T-helper 1 cell (primary cell): ENCODE measurements at regions not wholly inside any gene's neighbourhood (a gene's known extent, or its start where the extent isn't known, plus 50 kb on each side); places are given as distances from the start of the nearest gene placed in this dataset.
"Not testable (repeated sequence)": the region's sequence is repeated elsewhere in the genome, so short reads cannot be mapped to it uniquely, and the experiment has no call there.

Source experiments
- DNase-seq, 5 donors: peaks; one replicate each; pipeline ENCODE4 v3.0.0-alpha.2; 2012 to 2020

- DNase-seq = no peak
Observed at GRCh38 chr6:27575594-27576361, 102.9 kb upstream of the ZNF184 start.

DNA sequence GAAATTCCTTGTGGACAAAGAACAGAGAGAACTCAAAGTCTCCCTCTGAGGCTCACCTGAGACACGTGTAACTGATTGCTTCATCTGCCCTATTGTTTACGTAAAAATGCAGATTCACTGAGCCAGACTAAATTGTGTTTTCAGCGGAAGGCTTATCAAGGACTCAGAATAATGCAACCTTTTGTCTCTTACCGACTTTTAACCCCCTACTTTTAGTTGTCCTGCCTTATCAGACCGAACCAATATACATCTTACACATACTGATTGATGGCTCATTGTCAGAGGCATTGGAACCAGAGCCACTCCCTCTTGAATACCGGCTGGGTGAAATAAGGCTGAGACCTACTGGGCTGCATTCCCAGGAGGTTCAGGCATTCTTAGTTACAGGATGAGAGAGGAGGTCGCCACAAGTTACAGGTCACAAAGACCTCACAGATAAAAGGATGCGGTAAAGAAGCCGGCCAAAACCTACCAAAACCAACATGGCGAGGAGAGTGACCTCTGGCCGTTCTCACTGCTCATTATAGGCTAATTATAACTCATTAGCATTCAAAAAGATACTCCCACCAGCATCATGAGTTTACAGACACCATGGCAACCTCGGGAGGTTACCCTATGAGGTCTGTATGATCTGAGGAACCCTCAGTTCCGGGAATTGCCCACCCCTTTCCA, 95.5 kb upstream of the ZNF184 start:
- no peak for DNase-seq

GRCh38 chr6:27565839-27566779, 93.2 kb upstream of the ZNF184 start:
- DNase-seq = peak in 1 of 5 donors; percentile 4

DNA sequence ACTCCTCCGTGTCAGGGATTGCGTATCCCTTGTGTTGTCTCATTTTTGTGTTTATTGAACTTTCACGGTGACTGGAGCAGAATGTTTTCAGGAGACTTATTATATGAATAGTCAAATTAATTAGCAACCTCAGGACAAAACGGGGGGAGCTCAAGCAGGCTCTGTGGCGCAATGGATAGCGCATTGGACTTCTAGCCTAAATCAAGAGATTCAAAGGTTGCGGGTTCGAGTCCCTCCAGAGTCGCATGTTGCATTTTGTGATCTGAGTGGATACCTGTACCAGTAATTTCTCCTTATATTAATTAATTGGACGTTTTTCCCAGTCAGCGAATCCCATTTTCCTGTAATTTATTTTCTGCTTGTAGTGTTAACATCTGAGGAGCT, 89.1 kb upstream of the ZNF184 start:
- no peak for DNase-seq

GRCh38 chr6:27558028-27558724, 85.3 kb upstream of the ZNF184 start:
- DNase-seq = no peak

DNA sequence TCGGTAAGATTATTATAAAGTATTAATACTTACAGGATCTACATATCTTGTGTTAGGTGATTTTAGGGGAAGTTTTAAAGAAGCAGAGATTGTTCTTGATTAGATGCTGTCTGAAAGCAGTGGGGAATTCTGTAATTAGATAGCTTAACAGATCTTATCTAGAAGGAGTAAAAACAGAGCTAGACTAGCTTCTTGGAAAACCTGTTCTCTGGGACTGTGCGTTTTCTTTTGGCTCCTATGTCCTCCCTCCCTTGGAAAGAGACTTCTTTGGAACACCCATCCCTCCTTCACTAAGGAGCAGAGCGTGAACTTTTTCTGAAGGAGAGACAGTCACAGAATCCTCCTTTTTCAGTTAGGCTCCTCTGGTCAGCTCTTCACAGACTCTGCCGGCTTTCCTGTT, 83.5 kb upstream of the ZNF184 start:
- DNase-seq = no peak

GRCh38 chr6:27553123-27553904, 80.4 kb upstream of the ZNF184 start:
- peak in 1 of 5 donors; percentile 69 for DNase-seq

DNA sequence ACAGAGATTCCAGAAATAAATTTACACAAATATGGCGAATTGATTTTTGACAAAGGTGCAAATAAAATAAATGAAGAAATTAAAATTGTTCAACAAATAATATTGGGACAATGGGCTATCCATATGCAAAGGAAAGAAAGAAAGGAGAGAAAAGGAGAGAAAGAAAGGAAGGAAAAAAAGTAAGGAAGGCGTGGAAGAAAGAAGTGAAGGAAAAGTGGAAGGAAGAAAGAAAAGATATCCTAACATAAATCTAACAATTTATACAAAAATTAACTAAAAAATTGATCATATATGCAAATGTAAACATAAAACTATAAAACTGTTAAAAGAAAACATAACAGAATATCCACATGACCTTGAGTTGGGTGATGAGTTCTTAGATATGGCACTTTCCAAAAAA, 78.7 kb upstream of the ZNF184 start:
- DNase-seq = no peak

GRCh38 chr6:27550692-27551091, 77.8 kb upstream of the ZNF184 start:
- DNase-seq = no peak

DNA sequence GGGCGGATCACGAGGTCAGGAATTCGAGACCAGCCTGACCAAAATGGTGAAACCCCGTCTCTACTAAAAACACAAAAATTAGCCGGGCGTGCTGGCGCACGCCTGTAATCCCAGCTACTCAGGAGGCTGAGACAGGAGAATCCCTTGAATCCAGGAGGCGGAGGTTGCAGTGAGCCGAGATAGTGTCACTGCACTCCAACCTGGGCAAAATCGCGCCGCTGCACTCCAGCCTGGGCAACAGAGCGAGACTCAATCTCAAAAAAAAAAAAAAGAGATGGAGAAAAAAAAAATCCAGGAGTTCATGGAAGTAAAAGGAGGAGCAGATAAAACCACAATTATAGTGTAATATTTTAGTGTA, 76.3 kb upstream of the ZNF184 start:
- DNase-seq = not testable (repeated sequence)

DNA sequence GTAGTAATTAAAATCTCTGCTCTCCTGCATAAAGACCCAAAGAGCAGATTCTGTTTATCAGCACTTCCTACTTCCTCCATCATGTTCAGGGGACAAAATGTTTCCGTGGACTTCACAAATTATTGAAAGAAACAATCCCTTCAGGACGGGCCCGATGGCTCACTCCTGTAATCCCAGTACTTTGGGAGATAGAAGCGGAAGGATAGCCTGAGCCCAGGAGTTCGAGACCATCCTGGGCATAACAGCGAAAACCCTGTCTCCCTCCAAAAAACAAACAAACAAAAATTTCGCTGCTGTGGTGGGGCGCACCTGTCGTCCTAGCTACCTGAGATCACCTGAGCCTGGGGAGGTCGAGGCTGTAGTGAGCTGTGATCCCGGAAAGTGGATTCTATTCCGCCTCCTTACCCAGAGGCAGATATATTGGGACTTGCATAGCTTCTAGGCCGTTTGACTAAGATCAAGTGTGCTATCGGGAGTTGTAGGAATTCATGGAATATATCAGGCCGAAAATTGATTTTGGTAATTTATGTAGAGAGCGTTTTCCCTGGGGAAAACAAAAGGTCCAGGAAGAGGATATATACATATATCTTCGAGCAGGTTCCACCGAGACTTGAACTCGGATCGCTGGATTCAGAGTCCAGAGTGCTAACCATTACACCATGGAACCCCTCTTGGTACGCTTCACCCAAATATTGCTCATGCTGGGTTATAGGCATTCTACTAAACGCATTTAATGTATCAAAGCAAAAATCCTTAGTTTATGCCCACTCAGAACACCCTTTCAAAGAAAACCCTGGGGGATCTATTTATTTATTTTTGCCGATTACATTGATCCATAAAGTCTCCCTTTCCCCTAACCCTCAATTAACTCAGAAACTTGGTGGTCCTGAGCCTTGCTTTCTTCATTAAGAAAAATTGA, 74.5 kb upstream of the ZNF184 start:
- peak in 1 of 5 donors; percentile 36 for DNase-seq

GRCh38 chr6:27546522-27546921, 73.6 kb upstream of the ZNF184 start:
- no peak for DNase-seq

DNA sequence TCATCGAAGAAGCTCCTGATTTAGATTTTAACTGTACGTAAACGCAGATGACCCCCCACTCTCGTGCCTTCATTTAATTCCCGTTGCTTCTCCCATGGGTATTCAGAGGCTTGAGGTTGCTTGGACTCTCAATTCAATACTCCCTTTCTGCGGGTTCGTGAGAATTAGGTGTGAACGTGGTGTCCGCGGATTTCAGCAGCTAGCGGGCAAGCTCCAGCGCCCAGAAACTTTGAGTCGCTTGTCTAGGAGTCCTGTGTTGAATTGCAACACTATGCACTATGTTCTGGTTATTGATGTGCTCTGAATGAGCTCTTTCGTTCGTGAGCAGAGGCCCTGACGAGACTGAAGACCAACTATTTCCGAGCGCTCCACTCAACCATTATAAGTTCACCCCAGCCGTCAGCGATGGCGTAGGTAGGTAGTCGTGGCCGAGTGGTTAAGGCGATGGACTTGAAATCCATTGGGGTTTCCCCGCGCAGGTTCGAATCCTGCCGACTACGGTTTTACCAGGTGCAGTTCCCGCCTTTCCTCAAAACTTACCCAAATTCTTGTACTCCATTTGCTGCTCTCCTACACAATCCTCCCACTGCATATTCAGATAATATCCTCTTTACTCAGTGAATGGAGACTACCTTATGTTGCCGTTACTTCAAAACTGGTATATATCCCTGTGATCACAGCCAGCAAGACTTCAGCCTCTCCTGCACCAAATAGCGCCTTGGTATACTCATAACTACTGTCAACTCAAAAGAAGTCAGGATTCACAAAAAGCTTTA, 72.6 kb upstream of the ZNF184 start:
- peak in 1 of 5 donors; percentile 55 for DNase-seq

DNA sequence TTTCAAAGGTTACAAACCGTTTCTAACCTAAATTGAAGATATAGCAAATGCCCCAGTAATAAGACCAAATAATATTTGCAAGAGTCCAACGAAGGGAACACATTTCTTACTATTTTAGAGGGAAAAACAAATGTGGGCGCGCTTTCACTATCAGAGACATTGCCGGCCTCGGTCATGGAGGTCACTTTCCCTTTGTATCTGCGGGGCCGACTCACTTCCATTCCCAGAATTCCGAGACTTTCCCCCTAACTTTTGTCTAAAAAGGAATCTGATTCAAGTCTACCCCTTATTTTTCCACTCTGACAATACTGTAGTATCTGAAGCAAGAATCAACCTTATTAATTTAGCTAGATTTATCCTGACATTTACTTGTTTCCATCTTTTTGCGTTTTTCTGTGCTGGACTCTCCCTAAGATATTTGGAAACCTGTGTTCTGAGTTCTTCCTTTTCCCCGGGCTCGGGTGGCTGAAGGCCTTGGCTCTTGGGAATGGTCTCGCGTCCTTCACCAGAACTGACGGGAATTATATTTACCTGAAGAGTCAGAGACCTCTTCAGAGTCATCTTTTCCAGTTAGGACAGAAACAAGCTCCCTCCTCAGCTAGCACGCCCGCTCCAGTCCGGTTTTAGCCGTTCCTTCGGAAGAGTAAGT, 71.8 kb upstream of the ZNF184 start:
- no peak for DNase-seq

DNA sequence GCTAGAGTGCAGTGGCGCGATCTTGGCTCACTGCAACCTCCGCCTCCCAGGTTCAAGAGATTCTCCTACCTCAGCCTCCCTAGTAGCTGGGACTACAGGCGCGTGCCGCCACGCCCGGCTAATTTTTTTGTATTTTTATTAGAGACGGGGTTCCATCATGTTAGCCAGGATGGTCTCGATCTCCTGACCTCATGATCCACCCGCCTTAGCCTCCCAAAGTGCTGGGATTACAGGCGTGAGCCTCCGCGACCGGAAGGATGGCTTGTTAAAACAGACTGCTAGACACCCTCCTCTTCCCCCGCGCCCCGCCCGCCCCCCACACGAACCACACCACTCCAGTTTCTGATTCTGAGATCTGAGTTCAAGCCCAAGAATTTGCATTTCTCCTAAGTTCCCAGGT, 71.2 kb upstream of the ZNF184 start:
- DNase-seq = not testable (repeated sequence)

DNA sequence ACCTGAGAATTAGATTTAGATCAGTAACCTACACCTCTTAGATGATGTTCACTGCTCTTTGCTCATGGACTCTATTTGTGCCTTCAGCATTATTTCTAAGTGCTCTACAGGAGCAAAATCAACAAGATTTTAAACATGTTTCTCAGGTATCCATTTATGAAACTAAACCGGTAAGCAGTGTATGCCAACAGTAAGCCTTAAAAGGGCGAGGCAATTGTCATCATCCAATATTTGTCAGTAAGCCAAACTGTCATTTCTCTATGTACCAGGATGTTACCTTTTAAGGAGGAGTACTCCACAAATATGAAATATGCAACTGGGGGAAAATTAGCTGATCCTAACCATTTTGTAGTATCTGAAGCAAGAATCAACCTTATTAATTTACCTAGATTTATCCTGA, 69.6 kb upstream of the ZNF184 start:
- no peak for DNase-seq

DNA sequence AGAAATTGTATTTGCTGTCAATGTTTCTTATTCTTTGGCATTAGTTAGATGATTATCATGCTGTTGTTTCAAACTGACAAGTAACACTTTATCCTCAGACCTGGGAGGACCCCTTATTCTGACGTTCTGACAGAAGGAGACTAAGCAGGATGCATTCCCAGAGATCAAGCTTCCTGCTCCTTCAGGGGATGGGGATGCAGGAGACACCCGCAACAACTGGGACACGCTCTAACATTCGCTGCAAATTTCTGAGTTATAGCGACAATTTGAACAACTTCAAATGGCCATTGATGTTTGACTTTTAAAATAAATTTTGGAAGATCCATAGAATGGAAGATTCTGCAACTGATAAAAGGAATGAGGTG, 69.0 kb upstream of the ZNF184 start:
- DNase-seq = no peak

DNA sequence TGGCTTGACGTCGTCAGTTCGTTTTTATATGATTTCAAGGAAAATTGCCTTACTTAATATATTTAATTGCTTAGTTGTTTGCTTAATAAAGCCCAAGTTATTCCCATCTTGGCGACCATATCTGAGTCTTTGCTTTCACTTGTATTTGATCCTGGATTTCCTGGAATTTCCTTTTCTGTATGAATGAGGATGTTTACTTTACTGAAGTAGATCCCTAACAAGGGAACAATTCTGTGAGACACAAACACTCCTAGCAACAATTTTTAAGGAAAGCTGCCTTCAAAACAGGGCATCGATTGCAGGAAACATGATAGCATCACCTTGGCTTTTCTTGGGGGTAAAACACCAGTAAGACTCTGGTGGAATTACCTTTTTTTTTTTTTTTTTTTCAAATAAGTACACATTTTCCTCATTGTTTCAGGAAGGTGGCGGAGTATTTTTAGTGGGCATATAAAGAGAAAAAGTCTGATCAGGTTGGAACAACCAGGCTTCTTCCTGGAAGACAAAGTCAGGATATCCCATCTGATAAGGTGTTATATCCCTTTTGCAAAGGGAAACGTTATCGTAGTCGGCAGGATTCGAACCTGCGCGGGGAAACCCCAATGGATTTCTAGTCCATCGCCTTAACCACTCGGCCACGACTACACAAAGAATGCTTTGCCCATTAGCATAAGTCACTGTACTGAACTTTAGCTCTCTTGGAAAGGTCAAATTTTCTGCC, 68.5 kb upstream of the ZNF184 start:
- DNase-seq = no peak

- no peak for DNase-seq
Observed at GRCh38 chr6:27539551-27539950, 66.6 kb upstream of the ZNF184 start.
